Ovary (tissue), 7 donors: ENCODE measurements at regions not wholly inside any gene's neighbourhood (a gene's known extent, or its start where the extent isn't known, plus 50 kb on each side); places are given as distances from the start of the nearest gene placed in this dataset.
"Not testable (repeated sequence)": the region's sequence is repeated elsewhere in the genome, so short reads cannot be mapped to it uniquely, and the experiment has no call there.

Experiments used
- DNase-seq, 5 donors: peaks; one replicate each; pipeline ENCODE4 v3.0.0-alpha.2; 2019 to 2020
- H3K27ac ChIP-seq, 2 donors: fragments of 200-600 bp; one replicate each; pipeline versions ENCODE4 v1.5.1 to v1.8.0; 2019 to 2022
- H3K27me3 ChIP-seq: fragments of 200-600 bp; one replicate; pipeline ENCODE4 v1.8.0; 2022
- H3K36me3 ChIP-seq: fragments of 200-600 bp; sonication (generic); one replicate; pipeline ENCODE4 v1.5.1; 2019
- H3K4me1 ChIP-seq: one replicate; pipeline ENCODE4 v1.8.1; 2013; ENCODE audit warnings: mild to moderate bottlenecking, moderate library complexity; ENCODE audit not compliant: insufficient read depth
- H3K4me3 ChIP-seq: fragments of 200-600 bp; sonication (generic); one replicate; pipeline ENCODE4 v1.5.1; 2017
- H3K9me3 ChIP-seq, 2 donors: fragments of 200-600 bp in 1 of 2; sonication (generic) in 1 of 2; one replicate each; pipeline versions ENCODE4 v1.5.1 to v1.8.1; 2013 to 2019; ENCODE audit warnings: mild to moderate bottlenecking in 1 of 2, moderate library complexity in 1 of 2
- WGBS, 3 donors: extraction: QIAGEN DNeasy Blood & Tissue Kit in 1 of 3; methylation state at CpG; one replicate each; pipeline versions ENCODE4 v1.1.5 to v1.1.7; 2013 to 2017; 5-methylcytosine and 5-hydroxymethylcytosine counted together
- intact Hi-C, 4 donors: fragments of 100-400 bp; cut with DNase I; formaldehyde crosslinking; loops; one replicate each; pipeline versions ENCODE4 v1.11.0 to v1.15.1; 2022 to 2023
- TF ChIP-seq, protein P1 (sequence below), 3 donors: fragments of 450-650 bp in 2 of 3; fragments of 200-600 bp in 1 of 3; IDR thresholded peaks; one replicate each; pipeline versions ENCODE4 v1.5.1 to v1.8.0; 2016 to 2022; ENCODE audit warnings: antibody characterized with exemption in 3 of 3, mild to moderate bottlenecking in 1 of 3
- donor health status: DM: no; HTN: no; CAD: no; lungs with moderate emphysema.
- donor health status: DM: no; HTN: no; CAD: no.
- donor health status: Bipolar disorder and iron deficiency.
- donor health status: DM: no; HTN: no; CAD: no.
- donor health status: DM: yes; HTN: yes; CAD: no.

DNA sequence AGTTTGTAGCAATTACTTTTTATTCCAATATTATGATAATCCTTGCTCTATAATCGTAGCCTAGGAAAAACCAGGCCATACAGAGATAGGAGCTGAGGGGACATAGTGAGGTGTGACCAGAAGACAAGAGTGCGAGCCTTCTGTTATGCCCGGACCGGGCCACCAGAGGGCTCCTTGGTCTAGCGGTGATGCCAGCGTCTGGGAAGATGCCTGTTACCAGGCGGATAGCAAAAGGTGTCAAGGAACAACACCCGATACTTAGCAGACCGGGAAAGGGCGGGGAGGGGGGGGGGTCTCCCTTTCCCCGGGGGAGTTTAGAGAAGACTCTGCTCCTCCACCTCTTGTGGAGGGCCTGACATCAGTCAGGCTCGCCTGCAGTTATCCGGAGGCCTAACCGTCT, 67.1 kb upstream of the MUC20 start:
- H3K27me3 ChIP-seq, H3K27ac ChIP-seq, H3K36me3 ChIP-seq, H3K4me3 ChIP-seq, intact Hi-C loops, H3K4me1 ChIP-seq, H3K9me3 ChIP-seq: not testable (repeated sequence)
- DNase-seq, result peak in 2 of 5 donors; percentile 30 to 39
- 6 to 7% (median 6%) methylated on average over 6 to 11 of the region's 14 CpGs for WGBS, 3 donors
- TF ChIP-seq, protein P1, sequence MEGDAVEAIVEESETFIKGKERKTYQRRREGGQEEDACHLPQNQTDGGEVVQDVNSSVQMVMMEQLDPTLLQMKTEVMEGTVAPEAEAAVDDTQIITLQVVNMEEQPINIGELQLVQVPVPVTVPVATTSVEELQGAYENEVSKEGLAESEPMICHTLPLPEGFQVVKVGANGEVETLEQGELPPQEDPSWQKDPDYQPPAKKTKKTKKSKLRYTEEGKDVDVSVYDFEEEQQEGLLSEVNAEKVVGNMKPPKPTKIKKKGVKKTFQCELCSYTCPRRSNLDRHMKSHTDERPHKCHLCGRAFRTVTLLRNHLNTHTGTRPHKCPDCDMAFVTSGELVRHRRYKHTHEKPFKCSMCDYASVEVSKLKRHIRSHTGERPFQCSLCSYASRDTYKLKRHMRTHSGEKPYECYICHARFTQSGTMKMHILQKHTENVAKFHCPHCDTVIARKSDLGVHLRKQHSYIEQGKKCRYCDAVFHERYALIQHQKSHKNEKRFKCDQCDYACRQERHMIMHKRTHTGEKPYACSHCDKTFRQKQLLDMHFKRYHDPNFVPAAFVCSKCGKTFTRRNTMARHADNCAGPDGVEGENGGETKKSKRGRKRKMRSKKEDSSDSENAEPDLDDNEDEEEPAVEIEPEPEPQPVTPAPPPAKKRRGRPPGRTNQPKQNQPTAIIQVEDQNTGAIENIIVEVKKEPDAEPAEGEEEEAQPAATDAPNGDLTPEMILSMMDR (IDR thresholded peaks at IDR 0.05), result peak in 1 of 3 donors; percentile 51

DNA sequence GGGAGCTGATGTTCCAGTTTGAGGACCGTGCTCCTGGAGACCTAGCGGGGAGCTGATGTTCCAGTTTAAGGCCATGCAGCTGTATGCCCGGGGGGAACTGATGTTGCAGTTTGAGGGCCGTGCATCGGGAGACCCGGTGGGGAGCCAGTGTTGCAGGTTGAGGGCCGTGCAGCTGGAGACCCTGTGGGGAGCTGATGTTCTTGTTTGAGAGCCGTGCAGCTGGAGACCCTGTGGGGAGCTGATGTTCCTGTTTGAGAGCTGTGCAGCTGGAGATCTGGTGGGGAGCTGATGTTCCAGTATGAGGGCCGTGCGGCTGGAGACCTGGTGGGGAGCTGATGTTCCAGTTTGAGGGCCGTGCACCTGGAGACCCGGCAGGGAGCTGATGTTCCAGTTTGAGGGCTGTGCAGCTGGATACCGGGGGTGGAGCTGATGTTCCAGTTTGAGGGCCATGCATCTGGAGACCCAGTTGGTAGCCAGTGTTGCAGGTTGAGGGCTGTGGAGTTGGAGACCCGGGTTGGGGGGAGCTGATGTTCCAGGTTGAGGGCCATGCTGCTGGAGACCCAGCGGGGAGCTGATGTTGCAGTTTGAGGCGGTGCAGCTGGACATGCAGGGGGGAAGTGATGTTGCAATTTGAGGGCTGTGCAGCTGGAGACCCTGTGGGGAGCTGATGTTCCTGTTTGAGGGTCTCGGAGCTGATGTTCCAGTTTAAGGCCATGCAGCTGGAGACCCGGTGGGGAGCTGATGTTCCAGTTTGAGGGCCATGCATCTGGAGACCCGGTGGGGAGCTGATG, 64.4 kb upstream of the APOD start:
- H3K4me1 ChIP-seq, intact Hi-C loops, H3K4me3 ChIP-seq, DNase-seq, H3K27me3 ChIP-seq, H3K36me3 ChIP-seq, H3K9me3 ChIP-seq, H3K27ac ChIP-seq: not testable (repeated sequence)
- WGBS, 3 donors, result 91 to 93% (median 92%) methylated on average over 13 to 19 of the region's 19 CpGs

DNA sequence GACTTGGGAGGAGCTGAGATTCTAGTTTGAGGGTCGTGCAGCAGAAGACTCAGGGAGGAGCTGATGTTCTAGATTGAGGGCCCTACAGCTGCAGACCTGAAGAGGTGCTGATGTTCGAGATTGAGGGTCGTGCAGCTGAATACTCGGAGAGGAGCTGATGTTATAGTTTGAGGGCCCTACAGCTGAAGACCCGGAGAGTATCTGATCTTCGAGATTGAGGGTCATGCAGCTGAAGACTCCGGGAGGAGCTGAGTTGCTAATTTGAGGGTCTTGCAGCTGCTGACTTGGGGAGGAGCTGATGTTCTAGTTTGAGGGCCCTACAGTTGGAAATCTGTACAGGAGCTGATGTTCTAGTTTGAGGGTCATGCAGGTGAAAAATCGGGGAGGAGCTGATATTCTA, 62.1 kb upstream of the APOD start:
- not testable (repeated sequence) for DNase-seq

DNA sequence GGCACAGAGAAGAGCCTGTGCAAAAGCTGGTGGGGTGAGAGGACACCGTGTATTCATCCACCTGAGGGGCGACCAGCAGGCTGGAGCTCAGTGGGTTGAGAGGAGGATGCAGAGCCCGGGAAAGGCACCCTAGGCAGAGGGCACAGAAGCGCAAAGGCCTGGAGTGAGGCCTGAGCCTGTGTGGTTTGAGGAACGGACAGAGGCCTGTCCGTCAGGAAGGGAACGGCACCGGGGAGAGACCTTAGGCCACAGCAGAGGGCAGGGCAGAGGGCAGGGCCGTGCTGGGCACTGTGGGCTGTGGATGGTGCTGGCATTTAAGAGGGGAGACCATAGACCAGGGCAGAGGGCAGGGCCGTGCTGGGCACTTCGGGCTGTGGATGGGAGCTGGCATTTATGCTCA, 59.5 kb upstream of the APOD start:
- 78 to 88% (median 83%) methylated on average over 9 to 11 of the region's 11 CpGs for WGBS, 3 donors
- H3K4me1 ChIP-seq, H3K36me3 ChIP-seq, H3K9me3 ChIP-seq, intact Hi-C loops, H3K4me3 ChIP-seq, H3K27me3 ChIP-seq, H3K27ac ChIP-seq, DNase-seq: not testable (repeated sequence)

More for the DNA sequence above, 62.1 kb upstream of the APOD start:
- intact Hi-C loops, H3K4me1 ChIP-seq, H3K4me3 ChIP-seq, H3K36me3 ChIP-seq, H3K9me3 ChIP-seq, H3K27ac ChIP-seq, H3K27me3 ChIP-seq: not testable (repeated sequence)
- WGBS, 3 donors, result 87 to 96% (median 91%) methylated on average over 8 of the region's 8 CpGs

DNA sequence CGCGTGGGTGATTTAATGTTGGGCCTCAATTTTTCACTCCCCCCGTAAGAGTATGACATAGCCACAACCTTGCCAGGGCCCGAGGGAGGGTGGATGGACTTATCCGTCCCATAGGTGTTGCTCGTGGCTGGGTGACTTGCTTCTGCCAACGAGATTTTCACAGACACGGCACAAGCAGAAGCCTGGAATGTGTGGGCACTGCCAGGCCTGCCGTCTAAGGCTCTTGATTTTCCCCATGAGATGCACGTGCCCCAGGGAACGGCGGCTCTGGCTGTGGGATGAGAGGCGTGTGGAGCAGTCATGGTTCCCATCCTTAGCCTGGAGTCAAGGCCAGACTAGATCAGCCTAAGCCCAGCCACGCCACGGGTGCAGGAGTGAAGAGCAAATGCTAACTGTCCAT, 58.6 kb upstream of the APOD start:
- H3K4me3 ChIP-seq, H3K27ac ChIP-seq, intact Hi-C loops, H3K9me3 ChIP-seq, H3K36me3 ChIP-seq, H3K4me1 ChIP-seq, DNase-seq, H3K27me3 ChIP-seq: not testable (repeated sequence)
- 79 to 85% (median 84%) methylated on average over 14 to 15 of the region's 15 CpGs for WGBS, 3 donors

DNA sequence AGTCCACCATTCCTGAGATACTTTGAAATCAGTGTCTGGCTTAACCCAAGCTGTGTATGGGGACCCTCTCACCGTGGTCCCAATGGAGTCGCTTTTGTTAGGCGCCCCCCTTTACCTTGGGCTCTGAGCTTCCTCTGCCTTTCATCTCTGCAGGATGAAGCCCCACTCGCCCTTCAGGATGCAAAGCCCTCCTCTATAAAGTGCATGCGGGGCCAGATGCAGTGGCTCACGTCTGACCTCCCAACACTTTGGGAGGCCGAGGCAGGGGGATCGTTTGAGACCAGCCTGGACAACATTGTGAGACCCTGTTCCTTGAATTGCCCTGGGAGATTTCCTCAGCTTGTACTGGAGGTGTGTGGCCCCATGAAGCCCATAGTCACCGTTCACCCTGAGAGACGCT, 54.7 kb upstream of the APOD start:
- H3K36me3 ChIP-seq, DNase-seq, intact Hi-C loops, H3K9me3 ChIP-seq, H3K27me3 ChIP-seq, H3K4me1 ChIP-seq, H3K4me3 ChIP-seq, H3K27ac ChIP-seq: not testable (repeated sequence)
- WGBS, 3 donors, result 88 to 91% (median 89%) methylated on average over 5 to 9 of the region's 10 CpGs

DNA sequence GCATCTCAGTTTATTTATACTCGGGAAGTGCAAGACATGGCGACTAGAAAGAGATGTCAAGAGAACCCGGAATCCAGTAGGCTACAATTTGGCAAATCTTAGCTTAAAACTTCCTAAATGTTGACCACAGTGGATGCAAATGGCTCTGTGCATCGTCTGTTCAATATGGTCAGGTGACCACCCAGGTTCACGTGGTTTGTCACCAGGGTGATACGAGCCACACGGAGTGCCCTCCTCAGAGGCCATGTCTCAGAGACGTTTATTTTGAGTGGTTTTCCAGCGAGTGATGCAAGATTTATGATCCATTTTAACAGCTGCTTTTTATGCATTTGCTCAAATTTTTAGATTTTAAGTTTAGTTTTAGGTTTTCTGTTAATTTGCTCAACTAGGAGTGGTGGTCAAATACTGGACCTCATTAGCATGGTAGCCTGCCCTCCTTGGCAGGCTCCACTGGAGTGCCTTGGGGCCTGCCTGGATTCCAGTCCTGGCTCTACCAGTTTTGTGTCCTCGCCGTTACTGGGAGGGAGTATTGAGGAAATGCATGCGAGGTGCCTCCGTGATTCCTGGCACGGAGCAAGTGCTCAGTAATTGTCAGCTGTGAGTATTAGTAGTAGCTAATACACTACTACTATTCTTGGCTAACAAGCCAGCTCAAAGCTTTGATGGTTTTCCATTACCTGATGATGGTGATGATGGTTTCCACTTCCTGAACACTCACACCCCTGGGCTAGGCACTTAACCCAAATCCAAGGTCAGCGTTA, 53.9 kb upstream of the APOD start:
- H3K27me3 ChIP-seq, H3K27ac ChIP-seq, H3K4me1 ChIP-seq, intact Hi-C loops, H3K36me3 ChIP-seq, H3K9me3 ChIP-seq, H3K4me3 ChIP-seq, DNase-seq: not testable (repeated sequence)
- WGBS, 3 donors, result 78 to 87% (median 83%) methylated on average over 15 of the region's 15 CpGs

DNA sequence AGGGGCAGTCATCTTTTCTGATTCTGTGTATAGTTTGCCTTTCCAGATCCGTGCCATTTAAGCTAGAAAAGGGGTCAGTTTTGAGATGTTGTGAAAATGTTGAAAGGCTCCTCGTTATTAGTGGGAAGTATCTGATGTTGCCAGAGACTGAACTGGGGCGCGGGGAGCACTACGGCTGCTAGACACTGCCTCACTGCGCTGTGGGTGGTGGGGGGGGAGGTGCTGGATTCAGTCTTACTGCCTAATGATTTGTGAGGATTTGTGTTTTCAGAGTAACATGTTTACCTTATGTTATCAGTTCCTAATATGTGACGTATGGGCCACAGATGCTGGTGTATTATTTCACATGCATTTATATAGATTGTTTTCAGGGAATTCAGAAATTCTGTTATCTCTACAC, 53.3 kb upstream of the APOD start:
- intact Hi-C loops, H3K27ac ChIP-seq, H3K4me1 ChIP-seq, H3K9me3 ChIP-seq, H3K27me3 ChIP-seq, H3K36me3 ChIP-seq, H3K4me3 ChIP-seq: not testable (repeated sequence)
- 16 to 79% (median 78%) methylated on average over 4 to 7 of the region's 7 CpGs for WGBS, 3 donors
- peak in 2 of 5 donors; percentile 10 to 43 for DNase-seq

DNA sequence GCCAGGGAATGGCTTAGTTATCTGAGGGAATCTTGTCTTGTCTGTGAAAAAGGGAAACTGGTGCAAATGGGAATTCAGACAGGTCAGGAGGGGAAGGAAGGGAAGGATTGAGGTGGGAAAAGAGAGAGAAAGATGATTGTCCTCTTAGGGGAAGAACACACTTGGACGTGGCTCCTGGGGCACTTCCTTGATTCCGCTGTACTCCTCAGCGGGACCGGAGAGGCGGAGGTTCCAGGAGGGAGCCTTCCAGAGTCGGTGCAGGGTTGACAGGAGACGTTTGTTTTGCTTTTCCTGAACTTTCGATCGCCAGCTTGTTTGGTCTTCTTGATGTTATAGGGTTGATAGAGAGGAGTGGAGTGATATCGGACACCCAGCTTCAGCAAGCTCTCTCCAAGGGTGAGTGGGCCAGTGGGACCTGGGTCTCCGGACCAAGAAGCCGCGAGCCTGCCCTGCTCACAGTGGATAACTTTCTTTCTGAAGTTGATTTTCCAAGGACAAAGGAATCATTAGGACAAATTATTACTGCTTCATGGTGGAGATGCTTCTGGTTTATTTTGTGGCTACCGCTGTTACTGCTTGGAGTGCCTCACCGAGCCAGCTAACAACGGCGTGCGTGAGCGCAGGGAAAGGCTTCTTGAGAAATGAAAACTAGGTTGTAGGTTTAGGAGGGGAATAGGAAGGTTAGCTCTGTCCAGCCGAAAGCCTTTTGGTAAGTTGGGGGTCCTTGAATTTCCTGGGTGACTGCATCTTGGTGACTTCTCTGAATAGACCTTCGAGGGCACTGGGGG, 52.4 kb upstream of the APOD start:
- H3K9me3 ChIP-seq, H3K4me1 ChIP-seq, H3K36me3 ChIP-seq, H3K4me3 ChIP-seq, intact Hi-C loops, H3K27me3 ChIP-seq: not testable (repeated sequence)
- peak overlapping the region in 1 of 2 donors; percentile 46 for H3K27ac ChIP-seq
- 30 to 53% (median 53%) methylated on average over 15 to 20 of the region's 21 CpGs for WGBS, 3 donors
- peak; percentile 44 to 59 (median 50) for DNase-seq

DNA sequence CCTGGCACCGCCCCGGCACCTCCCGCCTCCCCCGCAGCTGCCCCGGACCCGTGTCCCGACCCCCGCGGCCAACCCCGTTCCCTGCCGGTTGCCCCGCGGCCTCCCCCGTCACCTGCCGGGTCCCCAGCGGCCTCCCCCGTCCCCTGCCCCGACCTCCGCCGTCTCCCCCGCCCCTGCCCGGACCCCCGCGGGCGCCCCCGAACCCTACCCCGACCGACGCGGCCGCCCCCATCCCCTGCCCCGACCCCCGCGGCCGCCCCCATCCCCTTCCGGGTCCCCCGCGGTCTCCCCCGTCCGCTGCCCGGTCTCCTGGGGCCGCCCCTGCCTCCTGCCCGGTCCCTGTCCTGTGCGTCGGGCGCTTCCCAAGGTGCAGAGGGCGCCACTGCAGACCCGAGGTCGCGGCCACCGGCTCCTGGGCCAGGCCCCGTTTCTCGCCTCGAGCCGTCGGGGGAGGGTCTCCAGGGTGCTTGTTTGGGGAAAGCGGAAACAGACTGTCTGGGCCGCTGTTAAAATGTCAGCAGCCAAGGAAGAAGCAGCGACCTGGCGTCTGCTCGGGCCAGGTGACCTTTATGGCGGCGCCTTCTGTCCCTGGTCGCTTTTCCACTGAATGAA, 51.6 kb upstream of the APOD start:
- H3K27ac ChIP-seq, result peak overlapping the region in 1 of 2 donors; percentile 46
- DNase-seq, intact Hi-C loops, H3K4me1 ChIP-seq, H3K27me3 ChIP-seq, H3K4me3 ChIP-seq, H3K9me3 ChIP-seq, H3K36me3 ChIP-seq: not testable (repeated sequence)
- WGBS, 3 donors, result 3% methylated on average over 16 of the region's 64 CpGs; no CpG with 5 or more reads in 2 of the 3 donors
